ENCODE measurements at regions not wholly inside any gene's neighbourhood (a gene's known extent, or its start where the extent isn't known, plus 50 kb on each side); places are given as distances from the start of the nearest gene placed in this dataset.

GRCh38 chr18:28712796-28713425 lies 536.0 kb upstream of the CDH2 start:
- no peak for DNase-seq (ENCODE audit: low spot score)

GRCh38 chr18:28712172-28712571 lies 535.2 kb upstream of the CDH2 start:
- no peak for DNase-seq (ENCODE audit: low spot score)

GRCh38 chr18:28711096-28711495 lies 534.2 kb upstream of the CDH2 start:
- DNase-seq (ENCODE audit: low spot score) = no peak

GRCh38 chr18:28707006-28707405 lies 530.1 kb upstream of the CDH2 start:
- no peak for DNase-seq (ENCODE audit: low spot score)

- no peak for DNase-seq (ENCODE audit: low spot score)
Observed at GRCh38 chr18:28706397-28706796, 529.5 kb upstream of the CDH2 start.

- DNase-seq (ENCODE audit: low spot score) = no peak
Observed at GRCh38 chr18:28705482-28705881, 528.6 kb upstream of the CDH2 start.

- DNase-seq (ENCODE audit: low spot score) = no peak
Observed at GRCh38 chr18:28692337-28692736, 515.4 kb upstream of the CDH2 start.

GRCh38 chr18:28691496-28691840 lies 514.5 kb upstream of the CDH2 start:
- DNase-seq (ENCODE audit: low spot score) = no peak

GRCh38 chr18:28690836-28691495 lies 514.0 kb upstream of the CDH2 start:
- DNase-seq (ENCODE audit: low spot score) = no peak

GRCh38 chr18:28690100-28690499 lies 513.2 kb upstream of the CDH2 start:
- no peak for DNase-seq (ENCODE audit: low spot score)

GRCh38 chr18:28689588-28689987 lies 512.7 kb upstream of the CDH2 start:
- no peak for DNase-seq (ENCODE audit: low spot score)

- DNase-seq (ENCODE audit: low spot score) = no peak
Observed at GRCh38 chr18:28684746-28685355, 507.9 kb upstream of the CDH2 start.

- DNase-seq (ENCODE audit: low spot score) = no peak
Observed at GRCh38 chr18:28682912-28683311, 506.0 kb upstream of the CDH2 start.

- DNase-seq (ENCODE audit: low spot score) = no peak
Observed at GRCh38 chr18:28669165-28669564, 492.2 kb upstream of the CDH2 start.

GRCh38 chr18:28666216-28666615 lies 489.3 kb upstream of the CDH2 start:
- no peak for DNase-seq (ENCODE audit: low spot score)

GRCh38 chr18:28657961-28658360 lies 481.0 kb upstream of the CDH2 start:
- DNase-seq (ENCODE audit: low spot score) = no peak

GRCh38 chr18:28652654-28653053 lies 475.7 kb upstream of the CDH2 start:
- DNase-seq (ENCODE audit: low spot score) = no peak

- DNase-seq (ENCODE audit: low spot score) = no peak
Observed at GRCh38 chr18:28651298-28651697, 474.4 kb upstream of the CDH2 start.

GRCh38 chr18:28650860-28651259 lies 473.9 kb upstream of the CDH2 start:
- DNase-seq (ENCODE audit: low spot score) = no peak

- DNase-seq (ENCODE audit: low spot score) = no peak
Observed at GRCh38 chr18:28647961-28648360, 471.0 kb upstream of the CDH2 start.

- DNase-seq (ENCODE audit: low spot score) = no peak
Observed at GRCh38 chr18:28637897-28638296, 461.0 kb upstream of the CDH2 start.

GRCh38 chr18:28635530-28635929 lies 458.6 kb upstream of the CDH2 start:
- DNase-seq (ENCODE audit: low spot score) = no peak

GRCh38 chr18:28626756-28627155 lies 449.8 kb upstream of the CDH2 start:
- DNase-seq (ENCODE audit: low spot score) = no peak

GRCh38 chr18:28607991-28608390 lies 431.1 kb upstream of the CDH2 start:
- DNase-seq (ENCODE audit: low spot score) = no peak
